Gastroesophageal sphincter (tissue), 4 donors: ENCODE measurements at regions not wholly inside any gene's neighbourhood (a gene's known extent, or its start where the extent isn't known, plus 50 kb on each side); places are given as distances from the start of the nearest gene placed in this dataset.

Experiments used
- ATAC-seq: fragments of 150-250 bp; one replicate; pipeline ENCODE4 v1.9.1; 2016; ENCODE audit warnings: mild to moderate bottlenecking, moderate library complexity
- H3K27ac ChIP-seq, 4 donors: fragments of 200-600 bp; sonication (generic) in 3 of 4; 1 replicate in 3 of 4; 2 replicates in 1 of 4; pipeline ENCODE4 v1.5.1; 2016 to 2019
- H3K27me3 ChIP-seq: fragments of 200-600 bp; sonication (generic); one replicate; pipeline ENCODE4 v1.5.1; 2019
- H3K36me3 ChIP-seq, 2 donors: fragments of 200-600 bp; sonication (generic); one replicate each; pipeline ENCODE4 v1.5.1; 2019; ENCODE audit warnings: control low read depth in 1 of 2
- H3K4me1 ChIP-seq, 3 donors: fragments of 200-600 bp; sonication (generic); 1 replicate in 2 of 3; 2 replicates in 1 of 3; pipeline ENCODE4 v1.5.1; 2016 to 2019; ENCODE audit warnings: control low read depth in 2 of 3
- H3K4me3 ChIP-seq, 2 donors: fragments of 200-600 bp; sonication (generic); one replicate each; pipeline ENCODE4 v1.5.1; 2019; ENCODE audit warnings: mild to moderate bottlenecking in 1 of 2, moderate library complexity in 1 of 2
- H3K9me3 ChIP-seq, 3 donors: fragments of 200-600 bp; sonication (generic); one replicate each; pipeline ENCODE4 v1.5.1; 2017 to 2019; ENCODE audit warnings: control low read depth in 2 of 3
- EP300 ChIP-seq: sonication (generic); formaldehyde crosslinking; IDR thresholded peaks from one replicate; pipeline ENCODE4 v1.6.1; 2017; ENCODE audit warnings: antibody characterized with exemption, mild to moderate bottlenecking
- POLR2A ChIP-seq, 2 donors: fragments of 450-650 bp; IDR thresholded peaks; one replicate each; pipeline ENCODE4 v1.6.1; 2017; ENCODE audit warnings: antibody characterized with exemption in 2 of 2, mild to moderate bottlenecking in 2 of 2, moderate library complexity in 1 of 2
- POLR2AphosphoS5 ChIP-seq: sonication (generic); formaldehyde crosslinking; IDR thresholded peaks from one replicate; pipeline ENCODE4 v1.6.1; 2017; ENCODE audit warnings: antibody characterized with exemption
- WGBS, 2 donors: methylation state at CpG; one replicate each; pipeline ENCODE4 v1.1.5; 2018; ENCODE audit warnings: low coverage in 1 of 2; 5-methylcytosine and 5-hydroxymethylcytosine counted together
- TF ChIP-seq, protein P1 (sequence below), 4 experiments: fragments of 200-600 bp in 2 of 4; fragments of 450-650 bp in 2 of 4; sonication (generic) in 1 of 4; IDR thresholded peaks; one replicate each; pipeline ENCODE4 v1.5.1; 2017 to 2019; ENCODE audit warnings: antibody characterized with exemption in 4 of 4, mild to moderate bottlenecking in 2 of 4, moderate library complexity in 2 of 4

DNA sequence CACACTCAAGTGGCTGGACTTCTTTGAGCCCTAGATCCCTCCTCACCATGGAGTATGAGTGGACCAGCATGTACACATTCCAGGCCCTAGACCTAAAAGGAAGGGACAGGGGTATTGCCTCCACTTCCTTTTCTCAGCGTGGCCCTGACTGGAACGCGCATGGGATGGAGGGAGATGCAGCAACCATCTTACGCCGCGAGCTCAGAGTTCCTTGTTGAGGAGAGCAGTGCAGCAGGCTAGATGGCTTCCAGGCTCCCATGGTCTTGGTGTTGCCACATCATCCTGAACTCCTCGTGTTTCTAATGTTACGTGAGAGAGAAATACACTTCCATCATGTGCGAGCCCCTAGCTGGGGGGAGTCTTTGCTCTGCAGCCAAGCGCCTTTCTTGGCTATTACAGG, 61.8 kb upstream of the DIO3 start:
- no peak for TF ChIP-seq POLR2AphosphoS5
- TF ChIP-seq, protein P1, sequence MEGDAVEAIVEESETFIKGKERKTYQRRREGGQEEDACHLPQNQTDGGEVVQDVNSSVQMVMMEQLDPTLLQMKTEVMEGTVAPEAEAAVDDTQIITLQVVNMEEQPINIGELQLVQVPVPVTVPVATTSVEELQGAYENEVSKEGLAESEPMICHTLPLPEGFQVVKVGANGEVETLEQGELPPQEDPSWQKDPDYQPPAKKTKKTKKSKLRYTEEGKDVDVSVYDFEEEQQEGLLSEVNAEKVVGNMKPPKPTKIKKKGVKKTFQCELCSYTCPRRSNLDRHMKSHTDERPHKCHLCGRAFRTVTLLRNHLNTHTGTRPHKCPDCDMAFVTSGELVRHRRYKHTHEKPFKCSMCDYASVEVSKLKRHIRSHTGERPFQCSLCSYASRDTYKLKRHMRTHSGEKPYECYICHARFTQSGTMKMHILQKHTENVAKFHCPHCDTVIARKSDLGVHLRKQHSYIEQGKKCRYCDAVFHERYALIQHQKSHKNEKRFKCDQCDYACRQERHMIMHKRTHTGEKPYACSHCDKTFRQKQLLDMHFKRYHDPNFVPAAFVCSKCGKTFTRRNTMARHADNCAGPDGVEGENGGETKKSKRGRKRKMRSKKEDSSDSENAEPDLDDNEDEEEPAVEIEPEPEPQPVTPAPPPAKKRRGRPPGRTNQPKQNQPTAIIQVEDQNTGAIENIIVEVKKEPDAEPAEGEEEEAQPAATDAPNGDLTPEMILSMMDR (IDR thresholded peaks at IDR 0.05) = no peak
- no peak for TF ChIP-seq EP300
- no peak for TF ChIP-seq POLR2A (IDR thresholded peaks at IDR 0.05)
- WGBS, 2 donors = 90% methylated on average over 2 of the region's 10 CpGs; no CpG with 5 or more reads in 1 of the 2 donors
- H3K27me3 ChIP-seq = peaks cover 71% of the 10 kb centered on the region

DNA sequence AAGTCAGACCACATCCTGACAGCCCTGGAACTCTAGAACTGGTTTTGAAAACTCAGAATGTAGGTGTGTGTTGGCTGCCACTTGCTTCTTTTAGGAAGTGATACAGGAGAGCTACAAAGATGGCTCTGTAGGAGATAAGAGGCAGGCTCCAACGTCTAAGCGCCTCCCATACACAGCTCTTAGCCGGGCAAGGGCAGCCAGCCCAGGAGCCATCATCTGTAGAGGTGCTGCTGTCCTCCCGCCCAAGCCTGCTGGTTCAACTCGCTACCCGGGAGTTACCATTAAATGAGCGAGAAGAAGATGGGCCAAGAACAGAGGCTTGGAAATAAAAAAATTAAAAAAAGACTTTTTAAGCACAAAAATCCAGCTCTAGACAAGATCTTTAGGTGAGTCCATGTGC, 61.2 kb upstream of the DIO3 start:
- H3K4me1 ChIP-seq = peaks cover 0 to 11% (median 0%) of the 10 kb centered on the region in 3 donors
- H3K36me3 ChIP-seq = no peaks in the 10 kb centered on the region
- 79 to 84% methylated on average over 3 to 7 of the region's 7 CpGs for WGBS, 2 donors
- no peak overlapping the region for H3K4me3 ChIP-seq
- H3K27ac ChIP-seq = no peak overlapping the region
- ATAC-seq = no peak
- H3K9me3 ChIP-seq = peaks cover 0 to 16% (median 0%) of the 10 kb centered on the region in 3 donors
- no peak for TF ChIP-seq POLR2AphosphoS5
- peaks cover 71% of the 10 kb centered on the region for H3K27me3 ChIP-seq

More for the DNA sequence above, 61.8 kb upstream of the DIO3 start:
- Histone ChIP-seq H3K36me3 (no peaks in the 10 kb centered on the region), H3K4me3 (no peak overlapping the region), H3K9me3 (peaks cover 0 to 16% (median 0%) of the 10 kb centered on the region in 3 donors), H3K27ac (no peak overlapping the region), H3K4me1 (peaks cover 0 to 11% (median 0%) of the 10 kb centered on the region in 3 donors)
- no peak for ATAC-seq

DNA sequence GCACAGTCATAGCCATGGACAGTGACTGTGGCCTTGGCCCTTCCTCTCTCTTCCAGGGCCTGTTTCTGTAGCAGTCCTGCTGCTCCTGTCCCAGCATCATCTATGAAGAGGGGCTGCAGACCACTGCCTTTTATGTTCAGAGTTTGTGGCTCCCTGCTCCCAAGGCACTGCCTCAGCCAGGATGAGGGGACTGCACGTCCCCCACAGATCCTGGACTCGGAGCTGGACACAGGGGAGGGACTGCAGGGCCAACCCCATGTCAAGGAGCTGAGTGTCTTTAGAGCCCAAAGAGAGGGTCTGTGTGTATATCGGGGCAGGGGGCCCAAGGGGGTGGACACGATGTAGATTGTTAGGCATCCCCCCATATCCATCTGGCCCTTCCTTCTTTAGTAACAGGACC, 60.6 kb upstream of the DIO3 start:
- H3K27ac ChIP-seq = no peak overlapping the region
- TF ChIP-seq POLR2A (IDR thresholded peaks at IDR 0.05) = no peak
- TF ChIP-seq, protein P1 (IDR thresholded peaks at IDR 0.05) = no peak
- no peak for TF ChIP-seq POLR2AphosphoS5
- no peak for TF ChIP-seq EP300
- H3K9me3 ChIP-seq = peaks cover 0 to 16% (median 0%) of the 10 kb centered on the region in 3 donors
- H3K36me3 ChIP-seq = no peaks in the 10 kb centered on the region
- H3K27me3 ChIP-seq = peaks cover 71% of the 10 kb centered on the region
- H3K4me3 ChIP-seq = no peak overlapping the region
- peaks cover 0 to 11% (median 0%) of the 10 kb centered on the region in 3 donors for H3K4me1 ChIP-seq
- WGBS, 2 donors = no CpG with 5 or more reads among the region's 4 CpGs
- no peak for ATAC-seq

DNA sequence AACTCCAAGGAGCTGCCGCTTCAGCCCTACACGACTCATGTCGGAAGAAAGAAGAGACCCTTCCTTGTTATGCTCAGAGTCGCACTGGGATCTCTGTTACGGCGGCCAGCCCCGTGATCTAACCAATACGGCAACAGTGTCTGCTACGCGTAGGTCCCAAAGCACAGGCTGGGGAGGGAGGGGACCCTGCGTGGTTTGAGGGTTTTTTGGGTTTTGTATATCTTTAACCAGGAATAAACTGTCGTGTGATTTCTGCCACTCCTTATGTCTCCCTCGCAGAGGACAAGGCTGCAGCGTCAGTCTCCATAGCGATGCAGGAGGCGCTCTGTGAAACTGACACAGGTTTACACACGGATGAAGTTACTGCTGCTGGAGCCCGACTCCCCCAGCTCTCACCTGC, 60.0 kb upstream of the DIO3 start:
- TF ChIP-seq POLR2AphosphoS5 (no peak), EP300 (no peak), POLR2A (IDR thresholded peaks at IDR 0.05) (no peak)
- TF ChIP-seq, protein P1 (IDR thresholded peaks at IDR 0.05) = no peak

DNA sequence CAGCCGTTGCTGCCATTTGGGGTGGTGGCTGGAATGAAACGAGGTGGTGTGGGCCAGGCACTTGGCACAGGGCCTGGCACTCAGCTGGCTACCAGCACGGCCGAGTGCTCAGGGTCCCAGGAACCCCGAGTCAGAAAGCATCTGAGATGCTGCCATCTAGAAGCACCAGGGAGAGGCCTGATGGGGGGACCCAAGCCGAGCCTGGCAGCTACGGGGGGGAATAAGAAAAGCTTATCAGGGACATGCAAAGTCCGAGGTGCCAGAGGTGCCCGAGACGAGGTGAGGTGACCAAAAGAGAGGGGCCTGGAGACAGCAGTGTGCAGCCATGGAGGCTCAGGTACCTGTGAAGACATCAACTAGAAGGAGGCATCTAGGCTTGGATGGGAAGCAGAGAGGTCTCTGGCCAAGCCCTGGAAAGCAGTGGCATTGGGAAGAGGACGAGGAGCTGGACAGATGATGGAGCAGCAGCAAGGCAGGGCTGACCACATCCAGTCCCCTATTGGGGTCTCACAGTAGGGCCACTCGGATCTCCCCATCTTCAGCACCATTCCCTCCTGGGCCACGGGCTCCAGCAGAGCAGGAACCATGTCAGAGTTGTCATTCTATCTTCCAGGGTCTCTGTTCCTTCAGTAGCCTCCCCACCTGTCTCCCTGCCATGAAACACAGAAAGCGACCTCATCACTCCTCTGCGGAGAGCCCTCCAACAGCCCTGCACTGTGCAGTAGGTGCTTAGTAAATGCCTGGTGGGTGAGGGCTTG, 59.3 kb upstream of the DIO3 start:
- H3K4me1 ChIP-seq = peaks cover 0 to 9% (median 0%) of the 10 kb centered on the region in 3 donors
- no peak for ATAC-seq
- H3K4me3 ChIP-seq = no peak overlapping the region
- 68 to 84% methylated on average over 3 to 6 of the region's 15 CpGs for WGBS, 2 donors
- H3K27ac ChIP-seq = no peak overlapping the region
- H3K27me3 ChIP-seq = peaks cover 62% of the 10 kb centered on the region
- TF ChIP-seq, protein P1 (IDR thresholded peaks at IDR 0.05) = no peak
- TF ChIP-seq POLR2AphosphoS5 = no peak
- TF ChIP-seq EP300 = no peak
- TF ChIP-seq POLR2A (IDR thresholded peaks at IDR 0.05) = no peak
- no peaks in the 10 kb centered on the region for H3K36me3 ChIP-seq
- H3K9me3 ChIP-seq = peaks cover 0 to 16% (median 0%) of the 10 kb centered on the region in 3 donors

More for the DNA sequence above, 60.0 kb upstream of the DIO3 start:
- Histone ChIP-seq H3K36me3 (no peaks in the 10 kb centered on the region), H3K27me3 (peaks cover 69% of the 10 kb centered on the region), H3K4me3 (no peak overlapping the region), H3K4me1 (peaks cover 0 to 11% (median 0%) of the 10 kb centered on the region in 3 donors), H3K9me3 (peaks cover 0 to 16% (median 0%) of the 10 kb centered on the region in 3 donors), H3K27ac (no peak overlapping the region)
- WGBS, 2 donors = 17 to 40% methylated on average over 5 to 10 of the region's 18 CpGs
- no peak for ATAC-seq
